ENCODE measurements at regions not wholly inside any gene's neighbourhood (a gene's known extent, or its start where the extent isn't known, plus 50 kb on each side); places are given as distances from the start of the nearest gene placed in this dataset.

- Mint-ChIP-seq H3K4me1 (peaks cover 8% of the 10 kb centered on the region; the same call in 2 of the 3 replicates), H3K36me3 (ENCODE audit: low read depth) (peaks cover 7% of the 10 kb centered on the region; the same call in 2 of the 3 replicates), H3K27ac (no peak overlapping the region), H3K9me3 (peaks cover 18% of the 10 kb centered on the region; the same call in 2 of the 3 replicates), H3K4me3 (no peak overlapping the region), H3K27me3 (ENCODE audit: insufficient read depth, low read depth, poor library complexity) (peaks cover 2% of the 10 kb centered on the region)
- H3K9me2 ChIP-seq (ENCODE audit: insufficient read depth): peaks cover 4% of the 10 kb centered on the region; the same call in 1 of the 2 replicates
- H2AFZ ChIP-seq: no peak overlapping the region
- no peaks in the 10 kb centered on the region for H3K36me3 ChIP-seq (ENCODE audit: insufficient read depth)
- ATAC-seq (no peak), DNase-seq (ENCODE audit: low spot score) (no peak)
- H3K27me3 ChIP-seq (ENCODE audit: insufficient read depth): no peaks in the 10 kb centered on the region
- TF ChIP-seq JUNB (IDR thresholded peaks at IDR 0.05; ENCODE audit: unreplicated experiment) (no peak), EZH2 (IDR thresholded peaks at IDR 0.05; ENCODE audit: low read depth, unreplicated experiment) (no peak), CTCF (conservative IDR thresholded peaks at IDR 0.05; ENCODE audit: low read depth in 2 of 2) (no peak)
- H3K27ac ChIP-seq (ENCODE audit: low read depth): no peak overlapping the region
- H3K4me3 ChIP-seq: no peak overlapping the region
- H3K79me2 ChIP-seq (replicated peaks; ENCODE audit: insufficient read depth): no peaks in the 10 kb centered on the region
- no peaks in the 10 kb centered on the region for H4K20me1 ChIP-seq (replicated peaks; ENCODE audit: insufficient read depth)
- no peaks in the 10 kb centered on the region for H3K4me1 ChIP-seq (ENCODE audit: insufficient read depth)
- no peaks in the 10 kb centered on the region for H3F3A ChIP-seq (replicated peaks; ENCODE audit: low read depth)
- H3K4me2 ChIP-seq: no peak overlapping the region
Observed at GRCh38 chr1:209500993-209501392, 82.5 kb upstream of the CAMK1G start.

- Histone ChIP-seq H3K27me3 (ENCODE audit: insufficient read depth) (no peaks in the 10 kb centered on the region), H3K4me3 (no peak overlapping the region), H4K20me1 (replicated peaks; ENCODE audit: insufficient read depth) (no peaks in the 10 kb centered on the region), H3K36me3 (ENCODE audit: insufficient read depth) (no peaks in the 10 kb centered on the region), H3K27ac (ENCODE audit: low read depth) (no peak overlapping the region), H2AFZ (no peak overlapping the region), H3K9me2 (ENCODE audit: insufficient read depth) (0 out of 2 replicates have a peak, but pooled peaks cover 4% of the 10 kb centered on the region), H3K4me2 (no peak overlapping the region), H3K79me2 (replicated peaks; ENCODE audit: insufficient read depth) (no peaks in the 10 kb centered on the region), H3F3A (replicated peaks; ENCODE audit: low read depth) (no peaks in the 10 kb centered on the region), H3K4me1 (ENCODE audit: insufficient read depth) (no peaks in the 10 kb centered on the region)
- Mint-ChIP-seq H3K36me3 (ENCODE audit: low read depth) (no peaks in the 10 kb centered on the region; the same call in 2 of the 3 replicates), H3K27ac (no peak overlapping the region), H3K4me1 (0 out of 3 replicates have a peak, but pooled peaks cover 5% of the 10 kb centered on the region), H3K4me3 (no peak overlapping the region), H3K9me3 (peaks cover 9% of the 10 kb centered on the region; the same call in 2 of the 3 replicates), H3K27me3 (ENCODE audit: insufficient read depth, low read depth, poor library complexity) (peaks cover 2% of the 10 kb centered on the region)
- no peak for ATAC-seq
- DNase-seq (ENCODE audit: low spot score): no peak
- TF ChIP-seq ZNF331 (CRISPR knock-in tag; IDR thresholded peaks at IDR 0.05; ENCODE audit: low read depth) (no peak), POLR2AphosphoS5 (IDR thresholded peaks at IDR 0.05; ENCODE audit: low read depth) (no peak), ZNF114 (CRISPR knock-in tag; IDR thresholded peaks at IDR 0.05) (no peak), ZNF462 (CRISPR knock-in tag; IDR thresholded peaks at IDR 0.05) (no peak), REST (IDR thresholded peaks at IDR 0.05; ENCODE audit: unreplicated experiment) (no peak)
Observed at GRCh38 chr1:209503196-209503595, 80.3 kb upstream of the CAMK1G start.

All from GM23338 (cell line).